ENCODE measurements at regions not wholly inside any gene's neighbourhood (a gene's known extent, or its start where the extent isn't known, plus 50 kb on each side); places are given as distances from the start of the nearest gene placed in this dataset.

DNA sequence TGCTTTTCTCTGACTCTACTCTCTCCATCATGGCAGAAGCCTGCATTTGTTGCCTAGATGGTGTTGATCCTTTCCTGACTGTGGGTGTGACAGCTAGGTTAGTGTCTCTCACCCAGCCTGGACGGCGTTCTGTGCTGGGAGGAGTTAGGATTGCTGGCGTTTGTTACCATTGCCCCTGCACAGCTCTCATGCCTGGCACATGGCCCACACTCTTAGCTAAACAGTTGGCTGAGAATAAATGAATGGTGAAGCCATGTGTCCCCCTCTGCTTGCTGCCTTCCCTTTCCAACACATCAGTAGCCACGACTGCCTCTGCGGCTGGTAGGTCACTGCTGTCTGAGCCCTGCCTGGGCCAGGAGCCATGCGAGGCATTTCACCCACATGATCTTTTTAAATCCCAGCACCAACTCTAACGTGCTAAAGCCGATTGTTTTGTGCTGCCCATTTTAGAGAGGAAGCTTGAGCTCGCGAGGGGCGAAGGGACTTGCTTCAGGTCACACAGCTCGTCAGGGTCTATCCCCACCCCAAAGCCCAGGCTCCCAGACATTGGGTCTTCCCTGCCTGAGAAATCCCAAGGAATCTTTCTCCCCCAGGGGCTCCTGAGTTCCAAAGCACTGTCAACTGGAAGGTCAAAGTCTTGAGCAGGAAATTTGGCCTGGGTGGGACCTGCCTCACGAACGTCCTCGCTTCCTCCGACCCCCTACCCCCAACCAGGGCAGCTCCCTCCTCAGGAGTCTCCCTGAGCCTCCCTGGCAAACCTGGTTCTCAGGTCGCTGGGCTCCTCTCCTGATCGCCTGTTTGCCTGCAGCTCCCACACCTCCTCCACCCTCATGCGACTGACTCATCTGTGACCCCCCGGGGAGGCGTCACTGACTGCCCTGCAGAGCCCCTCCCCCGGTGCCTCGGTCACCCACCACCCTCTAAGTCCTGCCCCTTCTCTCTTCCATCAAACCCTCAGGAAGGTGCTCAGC is 271.7 kb upstream of the C1orf174 start:
- no peak overlapping the region for H3K27ac ChIP-seq
- TF ChIP-seq, protein P1, sequence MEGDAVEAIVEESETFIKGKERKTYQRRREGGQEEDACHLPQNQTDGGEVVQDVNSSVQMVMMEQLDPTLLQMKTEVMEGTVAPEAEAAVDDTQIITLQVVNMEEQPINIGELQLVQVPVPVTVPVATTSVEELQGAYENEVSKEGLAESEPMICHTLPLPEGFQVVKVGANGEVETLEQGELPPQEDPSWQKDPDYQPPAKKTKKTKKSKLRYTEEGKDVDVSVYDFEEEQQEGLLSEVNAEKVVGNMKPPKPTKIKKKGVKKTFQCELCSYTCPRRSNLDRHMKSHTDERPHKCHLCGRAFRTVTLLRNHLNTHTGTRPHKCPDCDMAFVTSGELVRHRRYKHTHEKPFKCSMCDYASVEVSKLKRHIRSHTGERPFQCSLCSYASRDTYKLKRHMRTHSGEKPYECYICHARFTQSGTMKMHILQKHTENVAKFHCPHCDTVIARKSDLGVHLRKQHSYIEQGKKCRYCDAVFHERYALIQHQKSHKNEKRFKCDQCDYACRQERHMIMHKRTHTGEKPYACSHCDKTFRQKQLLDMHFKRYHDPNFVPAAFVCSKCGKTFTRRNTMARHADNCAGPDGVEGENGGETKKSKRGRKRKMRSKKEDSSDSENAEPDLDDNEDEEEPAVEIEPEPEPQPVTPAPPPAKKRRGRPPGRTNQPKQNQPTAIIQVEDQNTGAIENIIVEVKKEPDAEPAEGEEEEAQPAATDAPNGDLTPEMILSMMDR (IDR thresholded peaks at IDR 0.05; ENCODE audit: low read depth, low read length): no peak
- DNase-seq: no peak
- H3K27me3 ChIP-seq (ENCODE audit: insufficient read depth, low read depth, severe bottlenecking): no peaks in the 10 kb centered on the region
- H3K4me3 ChIP-seq (ENCODE audit: low read depth, low read length): no peak overlapping the region
- H3K9me3 ChIP-seq (ENCODE audit: severe bottlenecking): no peaks in the 10 kb centered on the region
- H3K36me3 ChIP-seq: no peaks in the 10 kb centered on the region

DNA sequence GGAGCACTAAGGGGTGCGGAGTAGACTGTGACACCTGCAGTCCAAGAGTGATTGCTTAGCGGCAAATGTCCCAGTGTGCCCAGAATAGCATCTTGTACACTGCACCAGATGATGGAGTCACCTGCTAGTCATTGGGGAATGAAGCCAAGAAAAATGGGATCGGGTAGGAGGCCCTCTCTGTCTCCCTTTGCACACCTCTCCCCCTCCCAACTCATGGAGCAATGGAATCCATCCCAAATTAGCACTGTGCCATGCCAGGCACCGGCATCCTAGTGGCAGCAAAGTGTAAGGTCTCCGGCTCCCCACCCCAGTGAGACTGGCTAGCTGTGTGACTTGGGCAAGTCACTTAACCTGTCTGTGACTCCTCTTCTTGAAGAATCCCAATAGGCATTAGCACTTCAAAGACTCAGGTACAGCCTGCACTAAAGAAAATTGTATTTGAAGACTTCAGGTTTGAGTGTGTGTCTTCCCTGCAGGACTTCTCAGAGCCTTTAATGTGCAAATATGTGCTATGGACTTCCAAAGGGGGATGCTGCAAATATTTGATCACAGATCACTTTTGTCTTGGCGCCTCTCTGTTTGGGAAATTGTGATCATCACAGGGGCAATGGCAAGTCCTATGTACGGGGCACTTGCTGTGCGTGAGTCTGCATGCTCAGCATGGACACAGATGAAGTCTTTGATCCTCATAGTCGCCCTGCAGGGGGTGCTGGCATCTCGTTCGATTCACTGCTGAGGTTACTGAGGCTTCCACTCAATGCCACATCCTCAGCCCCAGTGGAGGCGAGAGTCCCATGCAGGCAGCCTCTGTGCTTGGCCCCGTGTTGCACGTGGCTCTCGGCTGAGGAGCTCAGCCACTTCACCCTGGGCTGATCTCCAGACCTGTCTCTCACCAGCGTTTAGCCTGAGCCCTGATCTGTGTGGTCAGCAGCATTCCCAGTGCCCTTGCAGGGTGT is 272.9 kb upstream of the C1orf174 start:
- Histone ChIP-seq H3K36me3 (no peaks in the 10 kb centered on the region), H3K27me3 (ENCODE audit: insufficient read depth, low read depth, severe bottlenecking) (no peaks in the 10 kb centered on the region), H3K4me3 (ENCODE audit: low read depth, low read length) (no peak overlapping the region), H3K9me3 (ENCODE audit: severe bottlenecking) (no peaks in the 10 kb centered on the region), H3K27ac (no peak overlapping the region)
- TF ChIP-seq, protein P1 (IDR thresholded peaks at IDR 0.05; ENCODE audit: low read depth, low read length): peak; percentile 79
- peak; percentile 76 for DNase-seq

DNA sequence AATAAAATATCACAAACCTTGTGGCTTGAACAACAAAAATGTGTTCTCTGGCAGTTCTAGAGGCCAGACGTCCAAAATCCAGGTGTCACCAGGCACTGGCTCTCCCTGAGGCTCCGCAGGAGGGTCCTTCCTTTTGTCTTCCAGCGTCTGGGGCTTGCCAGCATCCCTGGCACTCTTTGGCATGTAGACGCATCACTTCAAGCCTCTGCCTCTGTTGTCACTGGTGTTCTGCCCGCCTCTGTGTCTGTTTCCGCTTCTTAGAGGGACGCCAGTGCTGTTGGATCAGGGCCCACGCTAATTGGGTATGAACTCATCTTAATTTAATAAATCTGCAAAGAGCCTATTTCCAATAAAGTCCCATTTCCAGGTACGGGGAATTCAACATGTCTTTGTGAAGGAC is 273.7 kb upstream of the C1orf174 start:
- H3K27ac ChIP-seq: no peak overlapping the region
- no peaks in the 10 kb centered on the region for H3K27me3 ChIP-seq (ENCODE audit: insufficient read depth, low read depth, severe bottlenecking)
- H3K36me3 ChIP-seq: no peaks in the 10 kb centered on the region
- no peaks in the 10 kb centered on the region for H3K9me3 ChIP-seq (ENCODE audit: severe bottlenecking)
- TF ChIP-seq, protein P1 (IDR thresholded peaks at IDR 0.05; ENCODE audit: low read depth, low read length): no peak
- DNase-seq: no peak
- H3K4me3 ChIP-seq (ENCODE audit: low read depth, low read length): no peak overlapping the region

DNA sequence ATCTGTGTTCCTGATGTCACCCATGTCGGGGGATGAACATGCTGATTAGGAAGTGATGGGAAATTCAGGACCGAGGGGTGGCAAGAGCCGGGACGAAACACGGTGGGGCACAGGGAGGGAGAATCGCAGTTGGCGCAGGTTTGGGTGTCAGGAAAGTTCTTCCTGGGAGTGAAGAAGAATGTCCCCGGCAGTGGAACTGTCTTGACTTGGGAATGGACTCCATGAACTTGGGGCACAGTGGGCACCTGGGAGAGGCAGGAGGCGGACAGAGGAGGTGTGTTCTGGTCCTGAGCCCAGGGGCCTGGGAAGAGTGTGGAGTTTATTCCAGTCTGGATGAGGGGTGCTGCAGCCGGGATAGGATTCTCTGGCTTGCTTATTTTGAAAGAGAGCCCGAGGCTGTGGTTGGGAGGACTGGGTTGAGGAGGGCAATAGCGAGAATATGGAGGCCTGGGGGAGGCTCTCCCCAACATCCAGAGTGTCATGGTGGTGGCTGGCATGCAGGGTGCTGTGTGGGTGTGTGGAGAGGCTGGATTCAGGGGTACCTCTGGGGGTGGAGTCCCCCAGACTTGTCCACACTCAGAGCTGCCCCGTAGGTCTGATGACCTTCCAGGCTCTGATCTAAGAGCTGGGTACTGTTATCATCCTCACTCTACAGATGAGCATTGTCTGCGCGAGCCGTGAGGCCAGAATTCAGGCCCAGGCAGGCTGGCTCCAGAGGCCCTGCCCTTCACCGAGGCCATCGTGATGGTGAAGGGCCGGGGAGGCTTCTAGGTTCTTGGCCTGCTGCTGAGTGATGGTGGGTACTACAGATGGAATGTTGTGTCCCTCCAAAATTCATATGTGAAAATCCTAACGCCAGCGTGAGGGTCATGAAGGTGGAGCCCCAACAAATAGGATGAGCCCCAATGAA is 274.5 kb upstream of the C1orf174 start:
- no peak overlapping the region for H3K27ac ChIP-seq
- H3K4me3 ChIP-seq (ENCODE audit: low read depth, low read length): no peak overlapping the region
- TF ChIP-seq, protein P1 (IDR thresholded peaks at IDR 0.05; ENCODE audit: low read depth, low read length): no peak
- no peaks in the 10 kb centered on the region for H3K9me3 ChIP-seq (ENCODE audit: severe bottlenecking)
- H3K36me3 ChIP-seq: no peaks in the 10 kb centered on the region
- DNase-seq: no peak
- H3K27me3 ChIP-seq (ENCODE audit: insufficient read depth, low read depth, severe bottlenecking): no peaks in the 10 kb centered on the region
